DMS153 treated with DMSO at 0.1 percent for 48 hours (cell line): ENCODE measurements at regions not wholly inside any gene's neighbourhood (a gene's known extent, or its start where the extent isn't known, plus 50 kb on each side); places are given as distances from the start of the nearest gene placed in this dataset.

Experiments
- DNase-seq: peaks from one replicate; lab custom pipeline; 2025; ENCODE audit not compliant: unreplicated experiment; lab: John Stamatoyannopoulos, UW

GRCh38 chr16:85546585-85547447, 66.3 kb upstream of the GSE1 start:
- DNase-seq, result no peak

GRCh38 chr16:85548375-85548774, 64.7 kb upstream of the GSE1 start:
- DNase-seq, result no peak

GRCh38 chr16:85549766-85550421, 63.2 kb upstream of the GSE1 start:
- DNase-seq, result no peak

- no peak for DNase-seq
These were observed 62.7 kb upstream of the GSE1 start for GRCh38 chr16:85550422-85550864.

- DNase-seq, result peak; percentile 49
These were observed 61.9 kb upstream of the GSE1 start for GRCh38 chr16:85550953-85551924.

GRCh38 chr16:85552980-85553435, 60.1 kb upstream of the GSE1 start:
- peak; percentile 69 for DNase-seq

- peak; percentile 69 for DNase-seq
These were observed 59.5 kb upstream of the GSE1 start for GRCh38 chr16:85553436-85554113.

- DNase-seq, result peak; percentile 58
These were observed 58.8 kb upstream of the GSE1 start for GRCh38 chr16:85554114-85554888.

- peak; percentile 65 for DNase-seq
These were observed 58.0 kb upstream of the GSE1 start for GRCh38 chr16:85554889-85555718.

GRCh38 chr16:85555719-85556455, 57.2 kb upstream of the GSE1 start:
- no peak for DNase-seq

GRCh38 chr16:85556456-85557082, 56.6 kb upstream of the GSE1 start:
- peak; percentile 16 for DNase-seq

- no peak for DNase-seq
These were observed 55.8 kb upstream of the GSE1 start for GRCh38 chr16:85557083-85557970.

- peak; percentile 72 for DNase-seq
These were observed 55.0 kb upstream of the GSE1 start for GRCh38 chr16:85557971-85558657.

GRCh38 chr16:85560932-85561247, 52.2 kb upstream of the GSE1 start:
- no peak for DNase-seq

- DNase-seq, result no peak
These were observed 51.7 kb upstream of the GSE1 start for GRCh38 chr16:85561248-85562092.
